ENCODE measurements at regions not wholly inside any gene's neighbourhood (a gene's known extent, or its start where the extent isn't known, plus 50 kb on each side); places are given as distances from the start of the nearest gene placed in this dataset.

DNA sequence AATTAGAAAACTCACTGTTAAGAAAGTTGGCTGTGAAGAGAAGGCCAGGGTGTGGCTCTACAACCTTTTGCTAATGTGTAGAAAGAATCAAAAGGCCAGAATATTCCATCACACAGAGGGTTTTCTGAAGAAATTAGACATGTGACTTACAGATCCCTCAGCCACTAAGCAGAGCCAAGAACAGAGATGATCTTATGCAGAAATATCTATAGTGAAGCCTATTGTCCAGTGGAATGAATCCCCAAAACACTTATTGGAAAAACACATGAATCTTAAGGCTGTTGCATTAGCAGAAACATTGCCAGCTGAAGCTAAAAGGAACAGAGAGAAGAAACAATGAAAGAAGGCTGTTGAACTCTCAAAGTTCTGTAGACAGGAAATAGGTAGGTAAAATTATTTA is 979.2 kb downstream of the MRPL39 start:
- TF ChIP-seq, protein P1, sequence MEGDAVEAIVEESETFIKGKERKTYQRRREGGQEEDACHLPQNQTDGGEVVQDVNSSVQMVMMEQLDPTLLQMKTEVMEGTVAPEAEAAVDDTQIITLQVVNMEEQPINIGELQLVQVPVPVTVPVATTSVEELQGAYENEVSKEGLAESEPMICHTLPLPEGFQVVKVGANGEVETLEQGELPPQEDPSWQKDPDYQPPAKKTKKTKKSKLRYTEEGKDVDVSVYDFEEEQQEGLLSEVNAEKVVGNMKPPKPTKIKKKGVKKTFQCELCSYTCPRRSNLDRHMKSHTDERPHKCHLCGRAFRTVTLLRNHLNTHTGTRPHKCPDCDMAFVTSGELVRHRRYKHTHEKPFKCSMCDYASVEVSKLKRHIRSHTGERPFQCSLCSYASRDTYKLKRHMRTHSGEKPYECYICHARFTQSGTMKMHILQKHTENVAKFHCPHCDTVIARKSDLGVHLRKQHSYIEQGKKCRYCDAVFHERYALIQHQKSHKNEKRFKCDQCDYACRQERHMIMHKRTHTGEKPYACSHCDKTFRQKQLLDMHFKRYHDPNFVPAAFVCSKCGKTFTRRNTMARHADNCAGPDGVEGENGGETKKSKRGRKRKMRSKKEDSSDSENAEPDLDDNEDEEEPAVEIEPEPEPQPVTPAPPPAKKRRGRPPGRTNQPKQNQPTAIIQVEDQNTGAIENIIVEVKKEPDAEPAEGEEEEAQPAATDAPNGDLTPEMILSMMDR (optimal IDR thresholded peaks at IDR 0.05 in 1 of 3, IDR thresholded peaks at IDR 0.05 in 1 of 3, conservative IDR thresholded peaks at IDR 0.05 in 1 of 3; ENCODE audit: extremely low read depth in 1 of 3, insufficient read depth in 2 of 3, low read length in 3 of 3) = no peak
- TF ChIP-seq EZH2 (IDR thresholded peaks at IDR 0.05; ENCODE audit: low read length) = no peak

Data from keratinocyte (primary cell).